ENCODE measurements at regions not wholly inside any gene's neighbourhood (a gene's known extent, or its start where the extent isn't known, plus 50 kb on each side); places are given as distances from the start of the nearest gene placed in this dataset.

DNA sequence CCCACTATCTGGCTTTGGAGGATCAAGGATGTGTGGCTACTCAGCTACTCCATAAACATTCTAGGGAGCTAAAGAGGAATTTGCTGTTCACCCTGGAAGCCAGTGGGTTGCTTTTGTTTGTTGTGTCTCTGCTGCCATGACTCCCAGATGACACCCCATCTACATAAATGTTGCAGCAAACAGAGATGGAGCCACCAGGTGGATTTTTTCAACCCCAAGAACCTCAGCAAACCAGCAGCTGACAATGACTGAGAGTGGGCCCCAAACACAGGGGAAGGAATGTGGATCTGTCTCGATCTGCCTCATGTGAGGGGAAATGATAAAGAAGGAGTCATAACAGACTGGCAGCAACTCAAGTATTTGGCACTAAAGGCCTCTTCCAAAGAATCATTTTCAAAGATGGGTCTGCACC is 132.7 kb upstream of the TNC start:
- Histone ChIP-seq H3K9me3 (replicated peaks; ENCODE audit: control insufficient read depth, low read depth, low read length) (peaks cover 8% of the 10 kb centered on the region), H3K36me3 (ENCODE audit: control insufficient read depth, insufficient read depth, low read length) (peaks cover 2% of the 10 kb centered on the region), H3K27me3 (ENCODE audit: control insufficient read depth, insufficient read depth, low read length) (no peaks in the 10 kb centered on the region), H3K4me1 (ENCODE audit: control insufficient read depth, insufficient read depth, low read length) (peaks cover 26% of the 10 kb centered on the region), H3K4me3 (ENCODE audit: low read length) (no peak overlapping the region), H3K27ac (ENCODE audit: low read length) (no peak overlapping the region)
- peak; percentile 46 for DNase-seq
- WGBS (ENCODE audit: insufficient coverage): no CpG with 5 or more reads among the region's 1 CpG

- DNase-seq: peak; percentile 94
- peaks cover 2% of the 10 kb centered on the region for H3K36me3 ChIP-seq (ENCODE audit: control insufficient read depth, insufficient read depth, low read length)
- peak overlapping the region; percentile 91 for H3K27ac ChIP-seq (ENCODE audit: low read length)
- peaks cover 30% of the 10 kb centered on the region for H3K4me1 ChIP-seq (ENCODE audit: control insufficient read depth, insufficient read depth, low read length)
- no peaks in the 10 kb centered on the region for H3K27me3 ChIP-seq (ENCODE audit: control insufficient read depth, insufficient read depth, low read length)
- H3K9me3 ChIP-seq (replicated peaks; ENCODE audit: control insufficient read depth, low read depth, low read length): peaks cover 8% of the 10 kb centered on the region
- WGBS (ENCODE audit: insufficient coverage): 17% methylated on average over 4 of the region's 5 CpGs
- no peak overlapping the region for H3K4me3 ChIP-seq (ENCODE audit: low read length)
Measured at GRCh38 chr9:115254287-115255180, 136.6 kb upstream of the TNC start.

GRCh38 chr9:115261656-115262081 is 143.7 kb upstream of the TNC start:
- no peak for DNase-seq
- no peak overlapping the region for H3K27ac ChIP-seq (ENCODE audit: low read length)
- H3K4me1 ChIP-seq (ENCODE audit: control insufficient read depth, insufficient read depth, low read length): peaks cover 2% of the 10 kb centered on the region
- H3K9me3 ChIP-seq (replicated peaks; ENCODE audit: control insufficient read depth, low read depth, low read length): no peaks in the 10 kb centered on the region
- no peaks in the 10 kb centered on the region for H3K27me3 ChIP-seq (ENCODE audit: control insufficient read depth, insufficient read depth, low read length)
- H3K36me3 ChIP-seq (ENCODE audit: control insufficient read depth, insufficient read depth, low read length): no peaks in the 10 kb centered on the region
- H3K4me3 ChIP-seq (ENCODE audit: low read length): peak overlapping the region; percentile 33

GRCh38 chr9:115262477-115262876 is 144.5 kb upstream of the TNC start:
- peak; percentile 75 for DNase-seq
- Histone ChIP-seq H3K36me3 (ENCODE audit: control insufficient read depth, insufficient read depth, low read length) (no peaks in the 10 kb centered on the region), H3K4me3 (ENCODE audit: low read length) (peak overlapping the region; percentile 33), H3K4me1 (ENCODE audit: control insufficient read depth, insufficient read depth, low read length) (peaks cover 2% of the 10 kb centered on the region), H3K27me3 (ENCODE audit: control insufficient read depth, insufficient read depth, low read length) (no peaks in the 10 kb centered on the region), H3K9me3 (replicated peaks; ENCODE audit: control insufficient read depth, low read depth, low read length) (no peaks in the 10 kb centered on the region), H3K27ac (ENCODE audit: low read length) (no peak overlapping the region)

- Histone ChIP-seq H3K4me3 (ENCODE audit: low read length) (no peak overlapping the region), H3K4me1 (ENCODE audit: control insufficient read depth, insufficient read depth, low read length) (peaks cover 2% of the 10 kb centered on the region), H3K9me3 (replicated peaks; ENCODE audit: control insufficient read depth, low read depth, low read length) (no peaks in the 10 kb centered on the region), H3K27me3 (ENCODE audit: control insufficient read depth, insufficient read depth, low read length) (no peaks in the 10 kb centered on the region), H3K36me3 (ENCODE audit: control insufficient read depth, insufficient read depth, low read length) (no peaks in the 10 kb centered on the region), H3K27ac (ENCODE audit: low read length) (no peak overlapping the region)
- no peak for DNase-seq
Measured at GRCh38 chr9:115262952-115263351, 145.0 kb upstream of the TNC start.

DNA sequence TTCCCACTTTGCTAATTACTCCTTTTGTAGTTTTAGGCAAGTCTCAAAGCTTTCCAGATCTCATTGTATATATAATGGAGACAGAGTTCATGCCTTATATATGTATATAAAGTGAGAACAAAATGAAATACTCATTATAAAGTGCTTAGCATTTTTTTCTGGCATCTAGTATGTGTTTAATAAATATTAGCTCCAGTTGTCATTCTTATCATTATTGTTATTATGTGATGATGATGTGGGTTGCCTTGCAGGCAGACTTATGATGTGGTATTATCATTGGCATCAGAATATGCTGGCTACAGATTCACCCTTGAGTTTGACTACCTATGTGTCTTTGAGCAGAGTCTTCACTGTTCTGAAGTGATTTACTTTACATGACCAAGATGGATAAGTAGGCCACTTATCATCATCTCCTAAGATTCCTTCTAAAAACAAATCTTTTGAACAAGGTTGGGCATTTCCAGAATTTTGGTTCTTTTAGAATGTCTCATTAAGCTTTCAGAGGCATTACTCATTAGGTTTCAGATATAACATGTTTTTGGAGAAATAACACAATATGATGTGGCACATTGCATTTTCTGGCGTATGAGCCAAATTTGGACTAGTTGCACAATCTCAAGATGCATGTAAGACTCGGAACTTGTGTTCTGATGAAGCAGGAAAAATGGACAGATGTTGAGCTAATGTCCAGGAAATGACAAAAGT is 145.6 kb upstream of the TNC start:
- H3K4me3 ChIP-seq (ENCODE audit: low read length): no peak overlapping the region
- WGBS (ENCODE audit: insufficient coverage): 100% methylated on average over 2 of the region's 2 CpGs
- H3K36me3 ChIP-seq (ENCODE audit: control insufficient read depth, insufficient read depth, low read length): no peaks in the 10 kb centered on the region
- H3K9me3 ChIP-seq (replicated peaks; ENCODE audit: control insufficient read depth, low read depth, low read length): no peaks in the 10 kb centered on the region
- no peaks in the 10 kb centered on the region for H3K27me3 ChIP-seq (ENCODE audit: control insufficient read depth, insufficient read depth, low read length)
- no peak for DNase-seq
- H3K4me1 ChIP-seq (ENCODE audit: control insufficient read depth, insufficient read depth, low read length): peaks cover 2% of the 10 kb centered on the region
- H3K27ac ChIP-seq (ENCODE audit: low read length): no peak overlapping the region

- Histone ChIP-seq H3K36me3 (ENCODE audit: control insufficient read depth, insufficient read depth, low read length) (no peaks in the 10 kb centered on the region), H3K9me3 (replicated peaks; ENCODE audit: control insufficient read depth, low read depth, low read length) (no peaks in the 10 kb centered on the region), H3K27ac (ENCODE audit: low read length) (no peak overlapping the region), H3K4me3 (ENCODE audit: low read length) (no peak overlapping the region), H3K4me1 (ENCODE audit: control insufficient read depth, insufficient read depth, low read length) (peaks cover 2% of the 10 kb centered on the region), H3K27me3 (ENCODE audit: control insufficient read depth, insufficient read depth, low read length) (no peaks in the 10 kb centered on the region)
- WGBS (ENCODE audit: insufficient coverage): no CpG with 5 or more reads among the region's 1 CpG
- no peak for DNase-seq
Measured at GRCh38 chr9:115264313-115264712, 146.4 kb upstream of the TNC start.

DNA sequence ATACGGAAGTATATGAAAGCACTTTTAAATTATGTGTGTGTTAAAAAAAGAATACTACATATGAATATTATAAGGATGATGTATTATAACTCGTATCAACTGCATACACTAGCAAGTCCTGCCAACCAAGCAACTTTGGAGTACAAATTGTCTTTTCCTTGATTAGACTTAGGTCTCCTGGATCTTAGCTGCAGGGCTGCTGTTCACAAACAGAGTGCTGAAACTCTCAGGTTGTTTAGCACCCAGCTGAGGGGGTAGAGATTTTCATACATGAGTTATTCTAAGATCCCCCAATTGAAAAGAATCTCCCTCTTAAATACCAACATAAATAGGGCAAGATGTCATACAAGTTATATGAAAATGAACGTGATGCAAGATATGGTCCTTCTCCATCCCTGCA is 149.8 kb upstream of the TNC start:
- no peak overlapping the region for H3K4me3 ChIP-seq (ENCODE audit: low read length)
- peak; percentile 57 for DNase-seq
- no peak overlapping the region for H3K27ac ChIP-seq (ENCODE audit: low read length)
- H3K4me1 ChIP-seq (ENCODE audit: control insufficient read depth, insufficient read depth, low read length): no peaks in the 10 kb centered on the region
- H3K9me3 ChIP-seq (replicated peaks; ENCODE audit: control insufficient read depth, low read depth, low read length): no peaks in the 10 kb centered on the region
- no peaks in the 10 kb centered on the region for H3K27me3 ChIP-seq (ENCODE audit: control insufficient read depth, insufficient read depth, low read length)
- no CpG with 5 or more reads among the region's 3 CpGs for WGBS (ENCODE audit: insufficient coverage)
- H3K36me3 ChIP-seq (ENCODE audit: control insufficient read depth, insufficient read depth, low read length): no peaks in the 10 kb centered on the region

DNA sequence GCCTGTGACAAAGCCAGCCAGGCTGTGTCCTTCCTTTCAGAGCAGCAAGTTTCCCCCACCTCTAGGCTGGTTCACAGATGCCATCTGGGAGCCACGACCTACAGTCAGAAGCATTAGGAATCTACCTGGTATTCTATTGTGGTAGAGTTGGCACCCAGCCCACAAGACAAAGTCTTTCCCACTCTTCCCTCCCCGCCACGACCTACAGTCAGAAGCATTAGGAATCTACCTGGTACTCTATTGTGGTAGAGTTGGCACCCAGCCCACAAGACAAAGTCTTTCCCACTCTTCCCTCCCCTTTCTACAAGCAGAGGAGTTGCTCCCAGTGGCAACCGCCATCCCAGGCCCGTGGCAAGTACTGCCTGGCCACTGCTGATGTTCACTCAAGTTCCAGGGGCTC is 157.8 kb upstream of the TNC start:
- 100% methylated on average over 2 of the region's 5 CpGs for WGBS (ENCODE audit: insufficient coverage)
- Histone ChIP-seq H3K9me3 (replicated peaks; ENCODE audit: control insufficient read depth, low read depth, low read length) (no peaks in the 10 kb centered on the region), H3K4me1 (ENCODE audit: control insufficient read depth, insufficient read depth, low read length) (no peaks in the 10 kb centered on the region)

DNA sequence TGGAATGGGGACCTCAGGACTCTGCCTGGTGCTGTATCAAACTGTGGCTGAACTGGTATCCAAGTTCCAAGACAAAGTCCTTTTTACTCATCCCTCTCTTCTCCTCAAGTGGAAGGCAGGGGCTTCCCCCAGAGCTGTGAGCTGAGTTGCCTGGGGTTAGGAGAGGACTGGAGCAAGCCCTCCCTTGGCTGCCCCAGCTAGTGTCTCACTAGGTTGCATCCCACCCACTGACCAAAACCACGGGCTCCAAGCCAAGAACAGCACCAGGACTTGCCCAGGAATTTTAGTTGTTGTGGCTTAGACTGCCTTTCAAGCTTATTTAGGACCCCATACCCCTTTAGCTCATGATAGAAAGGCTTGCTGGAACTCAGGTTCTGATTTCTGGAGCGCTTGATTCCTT is 158.7 kb upstream of the TNC start:
- Histone ChIP-seq H3K27ac (ENCODE audit: low read length) (no peak overlapping the region), H3K27me3 (ENCODE audit: control insufficient read depth, insufficient read depth, low read length) (no peaks in the 10 kb centered on the region), H3K4me3 (ENCODE audit: low read length) (no peak overlapping the region), H3K4me1 (ENCODE audit: control insufficient read depth, insufficient read depth, low read length) (no peaks in the 10 kb centered on the region), H3K9me3 (replicated peaks; ENCODE audit: control insufficient read depth, low read depth, low read length) (no peaks in the 10 kb centered on the region), H3K36me3 (ENCODE audit: control insufficient read depth, insufficient read depth, low read length) (no peaks in the 10 kb centered on the region)
- 100% methylated on average over 1 of the region's 2 CpGs for WGBS (ENCODE audit: insufficient coverage)
- no peak for DNase-seq

More for the DNA sequence above, 157.8 kb upstream of the TNC start:
- no peaks in the 10 kb centered on the region for H3K27me3 ChIP-seq (ENCODE audit: control insufficient read depth, insufficient read depth, low read length)
- H3K36me3 ChIP-seq (ENCODE audit: control insufficient read depth, insufficient read depth, low read length): no peaks in the 10 kb centered on the region
- no peak overlapping the region for H3K27ac ChIP-seq (ENCODE audit: low read length)
- H3K4me3 ChIP-seq (ENCODE audit: low read length): no peak overlapping the region
- DNase-seq: no peak

Data from muscle of leg (tissue), 3 donors.